Peyer's patch (tissue), 4 donors: ENCODE measurements at regions not wholly inside any gene's neighbourhood (a gene's known extent, or its start where the extent isn't known, plus 50 kb on each side); places are given as distances from the start of the nearest gene placed in this dataset.
"Not testable (repeated sequence)": the region's sequence is repeated elsewhere in the genome, so short reads cannot be mapped to it uniquely, and the experiment has no call there.

Source experiments
- CTCF ChIP-seq, 6 experiments: fragments of 450-650 bp in 4 of 6; fragments of 200-600 bp in 2 of 6; sonication (generic) in 1 of 6; IDR thresholded peaks; one replicate each; pipeline ENCODE4 v1.5.1; 2017 to 2019; ENCODE audit warnings: antibody characterized with exemption in 6 of 6, mild to moderate bottlenecking in 3 of 6, moderate library complexity in 1 of 6
- POLR2A ChIP-seq, 2 donors: fragments of 450-650 bp; IDR thresholded peaks; one replicate each; pipeline ENCODE4 v1.5.1; 2017; ENCODE audit warnings: antibody characterized with exemption in 2 of 2, mild to moderate bottlenecking in 2 of 2, moderate library complexity in 2 of 2

- not testable (repeated sequence) for TF ChIP-seq POLR2A, CTCF (IDR thresholded peaks at IDR 0.05)
Measured at GRCh38 chr15:25174149-25174548, 219.4 kb downstream of the SNRPN start.
